MM.1S (cell line): ENCODE measurements at regions not wholly inside any gene's neighbourhood (a gene's known extent, or its start where the extent isn't known, plus 50 kb on each side); places are given as distances from the start of the nearest gene placed in this dataset.

ENCODE experiments used
- CTCF ChIP-seq: fragments of 300-600 bp; sonication (generic); IDR thresholded peaks from 2 replicates; pipeline ENCODE4 v1.5.1; 2016; ENCODE audit warnings: antibody characterized with exemption, low read length, mixed read lengths
- EZH2 ChIP-seq: fragments of 300-600 bp; sonication (generic); optimal IDR thresholded peaks from 2 replicates; pipeline ENCODE3; 2017; ENCODE audit warnings: low read depth, mild to moderate bottlenecking, antibody characterized with exemption, low read length, mixed read lengths
- EZH2phosphoT487 ChIP-seq: fragments of 300-600 bp; sonication (generic); IDR thresholded peaks from 2 replicates; pipeline ENCODE4 v1.6.1; 2018; ENCODE audit warnings: antibody characterized with exemption, low read length

- TF ChIP-seq CTCF (no peak), EZH2 (no peak), EZH2phosphoT487 (no peak)
These were observed 330.1 kb downstream of the DLEU7 start for GRCh38 chr13:50513300-50513877.
